Vagina (tissue), 2 donors: ENCODE measurements at regions not wholly inside any gene's neighbourhood (a gene's known extent, or its start where the extent isn't known, plus 50 kb on each side); places are given as distances from the start of the nearest gene placed in this dataset.

Experiments used
- CTCF ChIP-seq, 3 experiments: fragments of 450-650 bp in 2 of 3; fragments of 200-600 bp in 1 of 3; sonication (generic) in 1 of 3; IDR thresholded peaks; one replicate each; pipeline ENCODE4 v1.5.1; 2017 to 2019; ENCODE audit warnings: antibody characterized with exemption in 3 of 3, mild to moderate bottlenecking in 2 of 3, moderate library complexity in 2 of 3
- POLR2A ChIP-seq, 2 donors: fragments of 450-650 bp; IDR thresholded peaks; one replicate each; pipeline ENCODE4 v1.6.1; 2017; ENCODE audit warnings: antibody characterized with exemption in 2 of 2, mild to moderate bottlenecking in 2 of 2, moderate library complexity in 2 of 2
- POLR2AphosphoS5 ChIP-seq, 2 donors: sonication (generic); formaldehyde crosslinking; IDR thresholded peaks; one replicate each; pipeline ENCODE4 v1.9.0; 2017; ENCODE audit warnings: antibody characterized with exemption in 2 of 2, mild to moderate bottlenecking in 2 of 2, low read depth in 1 of 2; ENCODE audit not compliant: insufficient read depth in 1 of 2

- no peak for TF ChIP-seq POLR2A (IDR thresholded peaks at IDR 0.05)
- no peak for TF ChIP-seq CTCF (IDR thresholded peaks at IDR 0.05)
- TF ChIP-seq POLR2AphosphoS5 (IDR thresholded peaks at IDR 0.05; ENCODE audit: insufficient read depth in 1 of 2, low read depth in 1 of 2) = no peak
These were observed 111.8 kb upstream of the ADAMTSL1 start for GRCh38 chr9:18362166-18362565.
